ENCODE measurements at regions not wholly inside any gene's neighbourhood (a gene's known extent, or its start where the extent isn't known, plus 50 kb on each side); places are given as distances from the start of the nearest gene placed in this dataset.

DNA sequence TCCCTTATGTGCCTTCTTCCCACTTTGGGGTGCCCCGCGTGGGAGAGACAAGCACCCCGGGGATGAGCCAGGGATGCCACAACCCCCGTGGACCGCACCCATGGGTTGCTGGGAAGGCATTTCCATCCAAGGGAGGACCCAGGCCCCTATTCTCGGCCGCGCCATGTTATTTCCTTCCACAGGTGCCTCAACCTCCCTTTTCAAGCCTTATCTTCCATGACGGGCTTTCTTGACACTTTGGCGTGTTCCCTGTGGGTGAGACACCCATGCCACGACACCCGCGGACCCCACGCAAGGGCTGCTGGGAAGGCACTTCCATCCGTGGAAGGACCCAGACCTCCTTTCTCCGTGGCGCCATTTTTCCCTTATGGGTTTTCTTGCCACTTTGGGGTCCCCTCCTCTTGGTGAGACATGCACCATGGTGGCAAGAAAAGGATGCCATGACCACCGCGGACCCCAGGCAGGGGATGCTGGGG is 269.2 kb downstream of the ALG10 start:
- DNase-seq (ENCODE audit: low spot score) = no peak

DNA sequence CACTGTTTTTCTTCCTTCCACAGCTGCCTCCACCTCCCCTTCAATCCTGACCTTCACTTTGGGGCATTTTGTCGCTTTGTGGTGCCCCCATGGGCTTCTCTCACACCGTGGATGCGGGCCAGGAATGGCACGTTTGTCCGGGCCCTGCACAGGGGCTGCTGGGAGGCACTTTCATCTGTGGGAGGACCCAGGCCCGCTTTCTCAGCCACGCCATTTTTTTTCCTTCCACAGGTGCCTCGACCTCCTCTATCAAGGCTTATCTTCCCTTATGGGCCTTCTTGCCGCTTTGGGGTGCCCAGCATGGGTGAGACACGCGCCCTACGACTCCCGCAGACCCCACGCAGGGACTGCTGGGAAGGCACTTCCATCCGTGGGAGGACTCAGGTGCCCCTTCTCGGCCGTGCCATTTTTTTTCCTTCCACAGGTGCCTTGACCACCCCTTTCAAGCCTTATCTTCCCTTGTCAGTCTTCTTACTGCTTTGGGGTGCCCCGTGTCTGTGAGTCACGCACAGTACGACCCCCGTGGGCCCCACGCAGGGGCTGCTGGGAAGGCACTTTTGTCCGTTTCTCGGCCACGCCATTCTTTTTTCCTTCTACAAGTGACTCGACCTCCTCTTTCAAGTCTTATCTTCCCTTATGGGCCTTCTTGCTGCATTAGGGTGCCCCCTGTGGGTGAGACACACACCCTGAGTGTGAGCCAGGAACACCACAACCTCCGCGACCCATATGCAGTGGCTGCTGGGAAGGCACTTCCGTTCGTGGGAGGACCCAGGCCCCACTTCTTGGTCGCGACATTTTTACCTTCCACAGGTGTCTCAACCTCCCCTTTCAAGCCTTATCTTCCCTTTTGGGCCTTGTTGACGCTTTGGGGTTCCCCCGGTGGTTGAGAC is 270.7 kb downstream of the ALG10 start:
- DNase-seq (ENCODE audit: low spot score) = no peak

DNA sequence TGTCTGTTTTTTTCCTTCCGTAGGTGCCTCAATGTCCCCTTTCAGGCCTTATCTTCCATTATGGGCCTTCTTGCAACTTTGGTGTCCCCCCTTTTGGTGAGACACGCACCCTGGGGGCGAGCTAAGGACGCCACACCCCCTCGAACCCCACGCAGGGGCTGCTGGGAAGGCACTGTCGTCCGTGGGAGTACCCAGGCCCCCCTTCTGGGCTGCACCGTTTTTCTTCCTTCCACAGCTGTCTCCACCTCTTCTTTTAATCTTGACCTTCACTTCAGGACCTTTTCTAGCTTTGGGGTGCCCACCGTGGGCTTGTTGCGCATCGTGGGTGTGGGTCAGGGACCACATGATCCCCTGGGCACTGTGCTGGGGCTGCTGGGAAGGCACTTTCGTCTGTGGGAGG is 271.8 kb downstream of the ALG10 start:
- no peak for DNase-seq (ENCODE audit: low spot score)

DNA sequence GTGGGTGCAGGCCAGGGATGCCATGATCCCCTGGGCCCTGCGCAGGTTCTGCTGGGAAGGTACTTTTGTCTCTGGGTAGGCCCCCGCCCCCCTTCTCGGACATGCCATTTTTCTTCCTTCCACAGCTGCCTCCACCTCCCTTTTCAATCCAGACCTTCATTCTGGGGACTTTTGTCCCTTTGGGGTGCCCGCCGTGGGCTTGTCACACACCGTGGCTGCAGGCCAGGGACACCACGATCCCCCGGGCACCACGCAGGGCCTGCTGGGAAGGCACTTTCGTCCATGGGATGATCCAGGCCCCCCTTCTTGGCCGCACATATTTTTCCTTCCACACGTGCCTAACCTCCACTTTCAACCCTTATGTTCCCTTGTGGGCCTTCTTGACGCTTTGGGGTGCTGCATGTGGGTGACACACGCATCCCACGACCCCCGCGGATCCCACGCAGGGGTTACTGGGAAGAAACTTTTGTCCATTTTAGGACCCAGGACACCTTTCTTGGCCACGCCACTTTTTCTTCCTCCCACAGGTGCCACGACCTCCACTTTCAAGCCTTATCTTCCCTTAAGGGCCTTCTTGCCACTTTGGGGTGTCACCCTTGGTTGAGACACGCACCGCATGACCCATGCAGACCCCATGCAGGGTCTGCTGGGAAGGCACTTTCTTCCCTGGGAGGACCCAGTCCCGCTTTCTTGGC is 272.5 kb downstream of the ALG10 start:
- no peak for DNase-seq (ENCODE audit: low spot score)

DNA sequence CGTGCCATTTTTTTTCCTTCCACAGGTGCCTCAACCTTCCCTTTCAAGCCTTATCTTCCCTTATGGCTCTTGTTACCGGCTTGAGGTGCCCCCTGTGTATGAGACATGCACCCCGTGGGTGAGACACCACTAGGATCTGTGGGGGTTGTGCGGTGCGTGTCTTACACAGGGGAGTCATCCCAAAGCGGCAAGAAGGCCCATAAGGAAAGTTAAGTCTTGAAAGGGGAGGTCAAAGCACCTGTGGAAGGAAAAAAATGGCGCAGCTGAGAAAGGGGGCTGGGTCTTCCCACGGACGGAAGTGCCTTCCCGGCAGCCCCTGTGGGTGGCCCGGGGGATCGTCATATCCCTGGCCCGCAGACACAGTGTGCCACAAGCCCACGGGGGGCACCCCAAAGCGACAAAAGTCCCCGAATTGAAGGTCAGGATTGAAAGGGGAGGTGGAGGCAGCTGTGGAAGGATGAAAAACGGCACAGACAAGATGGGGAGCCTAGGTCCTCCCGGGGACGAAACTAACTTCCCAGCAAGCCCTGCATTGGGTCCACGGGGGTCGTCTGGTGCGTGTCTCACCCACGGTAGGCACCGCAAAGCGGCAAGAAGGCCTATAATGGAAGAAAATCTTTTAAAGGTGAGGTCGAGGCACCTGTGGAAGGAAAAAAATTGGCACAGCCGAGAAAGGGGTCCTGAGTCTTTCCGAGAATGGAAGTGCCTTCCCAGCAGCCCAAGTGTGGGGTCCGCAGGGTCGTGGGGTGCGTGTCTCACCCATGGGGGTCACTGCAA is 273.3 kb downstream of the ALG10 start:
- no peak for DNase-seq (ENCODE audit: low spot score)

DNA sequence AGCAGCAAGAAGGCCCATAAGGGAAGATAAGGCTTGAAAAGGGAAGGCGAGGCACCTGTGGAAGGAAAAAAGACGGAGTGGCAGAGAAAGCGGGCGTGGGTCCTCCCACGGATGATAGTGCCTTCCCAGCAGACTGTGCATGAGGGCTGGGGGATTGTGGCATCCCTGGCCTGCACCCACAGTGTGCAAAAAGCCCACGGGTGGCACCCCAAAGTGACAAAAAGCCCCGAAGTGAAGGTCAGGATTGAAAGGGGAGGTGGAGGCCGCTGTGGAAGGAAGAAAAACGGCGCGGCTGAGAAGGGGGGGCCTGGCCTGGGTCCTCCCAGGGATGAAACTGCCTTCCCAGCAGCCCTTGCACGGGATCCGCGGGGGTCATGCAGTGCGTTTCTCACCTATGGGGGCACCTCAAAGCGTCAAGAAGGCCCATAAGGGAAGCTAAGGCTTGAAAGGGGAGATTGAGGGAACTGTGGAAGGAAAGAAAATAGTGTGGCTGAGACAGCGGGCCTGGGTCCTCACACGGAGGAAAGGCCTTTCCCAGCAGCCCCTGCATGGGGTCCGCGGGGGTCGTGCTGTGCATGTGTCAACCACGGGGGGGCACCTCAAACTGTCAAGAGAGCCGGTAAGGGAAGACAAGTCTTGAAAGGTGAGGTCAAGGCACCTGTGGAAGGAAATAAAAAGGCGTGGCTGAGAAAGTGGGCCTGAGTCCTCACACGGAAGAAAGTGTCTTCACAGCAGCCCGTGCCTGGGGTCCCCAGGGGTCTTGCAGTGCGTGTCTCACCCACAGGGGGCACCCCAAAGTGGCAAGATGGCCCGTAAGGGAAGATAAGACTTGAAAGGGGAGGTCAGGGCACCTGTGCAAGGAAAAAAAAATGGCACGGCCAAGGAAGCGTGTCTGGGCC is 274.1 kb downstream of the ALG10 start:
- no peak for DNase-seq (ENCODE audit: low spot score)

DNA sequence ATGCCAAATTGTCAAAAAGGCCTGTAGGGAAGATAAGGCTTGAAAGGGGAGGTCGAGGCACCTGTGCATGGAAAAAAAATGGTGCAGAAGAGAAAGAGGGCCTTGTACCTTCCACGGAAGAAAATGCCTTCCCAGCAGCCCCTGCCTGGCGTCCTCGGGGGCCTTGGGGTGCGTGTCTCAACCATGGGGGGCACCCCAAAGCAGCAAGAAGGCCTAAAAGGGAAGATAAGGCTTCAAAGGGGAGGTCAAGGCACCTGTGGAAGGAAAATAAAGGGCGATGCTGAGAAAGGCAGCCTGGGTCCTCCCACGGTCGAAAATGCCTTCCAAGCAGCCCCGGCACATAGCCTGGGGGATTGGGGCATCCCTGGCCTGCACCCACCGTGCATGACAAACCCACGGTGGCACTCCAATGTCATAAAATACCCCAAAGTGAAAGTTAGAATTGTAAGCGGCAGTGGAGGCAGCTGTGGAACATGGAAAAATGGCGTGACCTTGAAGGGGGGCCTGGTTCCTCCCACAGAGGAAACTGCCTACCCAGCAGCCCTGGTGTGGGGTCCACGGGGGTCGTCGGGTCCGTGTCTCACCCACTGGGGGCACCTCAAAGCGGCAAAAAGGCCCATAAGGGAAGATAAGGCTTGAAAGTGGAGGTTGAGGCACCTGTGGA is 275.0 kb downstream of the ALG10 start:
- DNase-seq (ENCODE audit: low spot score) = no peak

DNA sequence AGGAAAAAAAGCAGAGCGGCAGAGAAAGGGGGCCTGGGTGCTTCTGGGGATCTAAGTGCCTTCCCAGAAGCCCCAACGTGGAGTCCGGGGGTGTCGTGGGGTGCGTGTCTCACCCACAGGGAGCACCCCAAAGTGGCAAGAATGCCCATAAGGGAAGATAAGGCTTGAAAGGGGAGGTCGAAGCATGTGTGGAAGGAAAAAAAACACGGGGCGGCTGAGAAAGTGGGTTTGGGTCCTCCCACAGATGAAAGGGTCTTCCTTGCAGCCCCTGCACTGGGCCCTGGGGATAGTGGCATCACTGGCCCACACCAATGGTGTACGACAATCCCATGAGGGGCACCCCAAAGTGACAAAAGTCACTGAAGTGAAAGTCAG is 275.5 kb downstream of the ALG10 start:
- DNase-seq (ENCODE audit: low spot score) = no peak

DNA sequence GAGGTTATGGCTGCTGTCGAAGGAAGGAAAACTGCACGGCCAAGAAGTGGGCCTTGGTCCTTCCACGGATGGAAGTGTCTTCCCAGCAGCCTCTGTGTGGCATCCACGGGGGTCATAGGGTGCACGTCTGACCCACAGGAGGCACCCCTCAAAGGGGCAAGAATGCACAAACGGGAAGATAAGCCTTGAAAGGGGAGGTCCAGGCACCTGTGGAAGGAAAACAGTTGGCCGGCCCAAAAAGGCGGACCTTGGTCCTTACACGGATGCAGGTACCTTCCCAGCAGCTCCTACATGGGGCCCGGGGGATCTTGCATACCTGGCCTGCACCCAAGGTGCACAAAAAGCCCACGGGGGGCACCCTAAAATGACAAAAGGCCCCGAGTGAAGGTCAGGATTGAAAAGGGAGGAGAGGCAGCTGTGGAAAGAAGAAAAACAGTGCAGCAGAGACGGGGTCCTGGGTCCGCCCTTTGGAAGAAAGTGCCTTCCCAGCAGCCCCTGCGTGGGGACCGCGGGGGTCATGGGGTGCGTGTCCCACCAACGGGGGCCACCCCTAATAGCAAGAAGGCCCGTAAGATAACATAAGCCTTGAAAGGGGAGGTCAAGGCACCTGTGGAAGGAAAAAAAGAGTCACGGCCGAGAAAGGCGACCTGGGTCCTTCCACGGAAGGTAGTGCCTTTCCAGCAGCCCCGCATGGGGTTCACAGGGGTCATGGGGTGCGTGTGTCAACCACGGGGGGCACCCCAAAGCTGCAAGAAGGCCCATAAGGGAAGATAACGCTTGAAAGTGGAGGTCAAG is 276.1 kb downstream of the ALG10 start:
- no peak for DNase-seq (ENCODE audit: low spot score)

DNA sequence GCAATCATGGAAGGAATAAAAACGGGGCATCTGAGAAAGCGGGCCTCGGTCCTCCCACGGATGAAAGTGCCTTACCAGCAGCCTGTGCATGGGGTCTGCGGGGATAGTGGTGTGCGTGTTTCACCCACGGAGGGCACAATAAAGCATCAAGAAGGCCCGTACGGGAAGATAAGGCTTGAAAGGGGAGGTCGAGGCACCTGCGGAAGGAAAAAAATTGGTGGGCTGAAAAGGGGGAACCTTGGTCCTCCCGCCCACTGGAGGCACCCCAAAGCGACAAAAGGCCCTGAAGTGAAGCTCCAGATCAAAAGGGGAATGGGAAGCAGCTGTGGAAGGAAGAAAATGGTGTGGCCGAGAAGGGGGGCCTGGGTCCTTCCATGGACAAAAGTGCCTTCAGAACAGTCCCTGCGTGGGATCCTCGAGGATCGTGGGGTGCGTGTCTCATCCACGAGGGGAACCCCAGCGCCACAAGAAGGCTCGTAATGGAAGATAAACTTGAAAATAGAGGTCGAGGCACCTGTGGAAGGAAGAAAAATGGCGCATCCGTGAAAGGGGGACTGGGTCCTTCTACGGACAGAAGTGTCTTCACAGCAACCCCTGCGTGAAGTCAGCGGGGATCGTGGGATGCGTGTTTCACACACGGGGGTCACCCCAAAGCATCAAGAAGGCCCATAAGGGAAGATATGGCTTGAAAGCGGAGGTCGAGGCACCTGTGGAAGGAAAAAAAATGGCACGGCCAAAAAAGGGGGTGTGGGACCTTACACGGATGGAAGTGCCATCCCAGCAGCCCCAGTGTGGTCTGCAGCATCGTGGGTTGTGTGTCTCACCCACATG is 276.9 kb downstream of the ALG10 start:
- DNase-seq (ENCODE audit: low spot score) = no peak

DNA sequence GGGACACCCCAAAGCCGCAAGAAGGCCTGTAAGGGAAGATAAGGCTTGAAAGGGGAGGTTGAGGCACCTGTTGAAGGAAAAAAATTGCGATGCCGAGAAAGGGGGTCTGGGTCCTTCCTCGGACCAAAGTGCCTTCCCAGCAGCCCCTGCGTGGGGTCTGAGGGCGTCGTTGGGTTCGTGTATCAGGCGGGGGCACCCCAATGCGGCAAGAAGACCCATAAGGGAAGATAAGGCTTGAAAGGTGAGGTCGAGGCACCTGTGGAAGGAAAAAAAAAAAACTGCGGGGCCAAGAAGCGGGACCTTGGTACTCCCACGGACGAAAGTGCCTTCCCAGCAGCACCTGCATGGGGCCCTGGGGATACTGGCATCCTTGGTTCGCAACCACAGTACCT is 277.5 kb downstream of the ALG10 start:
- no peak for DNase-seq (ENCODE audit: low spot score)

DNA sequence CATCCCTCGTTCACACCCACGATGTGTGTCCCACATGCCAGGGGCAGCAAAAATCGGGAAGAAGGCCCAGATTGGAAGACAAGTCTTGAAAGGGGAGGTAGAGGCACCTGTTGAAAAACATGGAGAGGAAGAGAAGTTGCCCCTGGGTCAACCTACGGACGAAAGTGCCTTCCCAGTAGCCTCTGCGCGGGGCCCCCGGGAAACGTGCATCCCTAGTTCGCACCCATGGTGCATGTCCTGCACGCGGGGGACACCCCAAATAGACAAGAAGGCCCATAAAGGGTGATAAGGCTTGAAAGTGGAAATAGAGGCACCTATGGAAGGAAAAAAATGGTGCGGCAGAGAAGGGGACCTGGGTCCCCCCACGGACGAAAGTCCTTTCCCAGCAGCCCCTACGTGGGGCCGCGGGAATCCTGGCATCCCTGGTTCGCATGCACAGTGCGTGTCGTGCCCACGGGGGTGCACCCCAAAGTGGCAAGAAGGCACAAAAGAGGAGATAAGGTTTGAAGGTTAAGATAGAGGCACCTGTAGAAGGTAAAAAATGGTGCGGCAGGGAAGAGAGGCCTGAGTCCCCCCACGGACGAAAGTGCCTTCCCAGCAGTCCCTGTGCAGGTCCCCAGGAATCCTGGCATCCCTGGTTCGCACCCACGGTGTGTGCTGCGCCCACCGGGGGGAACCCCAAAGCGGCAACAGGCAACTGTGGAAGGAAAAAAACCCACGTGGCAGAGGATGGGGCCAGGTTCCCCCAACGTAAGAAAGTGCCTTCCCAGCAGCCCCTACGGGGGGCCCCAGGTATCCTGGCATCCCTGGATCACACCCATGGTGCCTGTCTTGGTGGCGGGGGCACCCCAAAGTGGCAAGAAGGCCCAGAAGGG is 278.3 kb downstream of the ALG10 start:
- DNase-seq (ENCODE audit: low spot score) = no peak

DNA sequence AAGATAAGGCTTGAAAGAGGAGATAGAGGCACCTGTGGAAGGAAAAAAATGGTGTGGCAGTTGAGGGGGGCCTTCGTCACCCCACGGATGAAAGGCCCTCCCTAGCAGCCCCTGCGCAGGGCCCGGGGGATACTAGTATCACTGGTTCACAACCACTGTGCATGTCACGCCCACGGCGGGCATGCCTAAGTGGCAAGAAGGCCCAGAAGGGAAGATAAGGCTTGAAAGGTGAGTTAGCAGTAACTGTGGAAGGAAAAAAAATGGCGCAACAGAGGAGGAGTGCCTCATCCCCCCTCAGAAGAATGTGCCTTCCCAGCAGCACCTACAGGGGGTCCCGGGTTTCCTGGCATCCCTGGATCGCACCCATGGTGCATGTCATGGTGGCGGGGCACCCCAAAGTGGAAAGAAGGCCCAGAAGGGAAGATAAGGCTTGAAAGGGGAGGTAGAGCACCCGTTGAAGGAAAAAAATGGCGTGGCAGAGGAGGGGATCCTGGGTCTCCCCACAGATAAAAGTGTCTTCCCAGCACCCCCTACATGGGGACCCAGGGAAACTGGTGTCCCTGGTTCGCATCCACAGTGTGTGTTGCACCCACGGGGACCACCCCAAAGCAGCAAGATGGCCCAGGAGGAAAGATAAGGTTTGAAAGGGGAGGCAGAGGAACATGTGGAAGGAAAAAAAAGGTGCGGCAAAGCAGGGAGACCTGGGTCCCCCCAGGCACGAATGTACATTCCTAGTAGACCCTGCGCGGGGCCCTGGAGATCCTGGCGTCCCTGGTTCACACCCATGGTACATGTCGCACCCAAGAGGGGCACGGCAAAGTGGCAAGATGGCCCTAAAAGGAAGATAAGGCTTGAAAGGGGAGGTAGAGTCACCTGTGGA is 279.2 kb downstream of the ALG10 start:
- no peak for DNase-seq (ENCODE audit: low spot score)

DNA sequence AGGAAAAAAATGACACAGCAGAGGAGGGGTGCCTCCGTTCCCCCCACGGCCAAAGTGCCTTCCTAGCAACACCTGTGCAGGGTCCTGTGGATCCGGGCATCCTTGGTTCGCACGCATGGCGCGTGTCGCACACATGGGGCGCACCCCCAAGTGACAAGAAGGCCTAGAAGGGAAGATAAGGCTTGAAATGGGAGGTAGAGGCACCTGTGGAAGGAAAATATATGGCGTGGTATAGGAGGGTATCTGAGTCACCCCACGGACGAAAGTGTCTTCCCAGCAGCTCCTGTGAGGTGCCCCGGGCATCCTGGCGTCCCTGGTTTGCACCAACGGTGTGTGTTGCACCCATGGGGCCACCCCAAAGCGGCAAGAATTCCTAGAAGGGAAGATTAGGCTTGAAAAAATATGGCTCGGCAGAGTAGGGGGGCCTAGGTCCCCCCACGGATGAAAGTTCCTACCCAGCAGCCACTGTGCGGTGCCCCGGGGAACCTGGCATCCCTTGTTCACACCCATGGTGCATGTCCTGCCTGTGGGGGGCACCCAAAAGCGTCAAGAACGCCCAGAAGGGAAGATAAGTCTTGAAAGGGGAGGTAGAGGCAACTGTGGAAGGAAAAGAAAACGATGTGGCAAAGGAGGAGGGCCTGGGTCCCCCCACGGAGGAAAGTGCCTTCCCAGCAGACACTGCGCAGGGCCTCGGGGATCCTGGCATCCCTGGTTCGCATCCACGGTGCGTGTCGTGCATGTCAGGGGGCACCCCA is 280.0 kb downstream of the ALG10 start:
- DNase-seq (ENCODE audit: low spot score) = no peak

DNA sequence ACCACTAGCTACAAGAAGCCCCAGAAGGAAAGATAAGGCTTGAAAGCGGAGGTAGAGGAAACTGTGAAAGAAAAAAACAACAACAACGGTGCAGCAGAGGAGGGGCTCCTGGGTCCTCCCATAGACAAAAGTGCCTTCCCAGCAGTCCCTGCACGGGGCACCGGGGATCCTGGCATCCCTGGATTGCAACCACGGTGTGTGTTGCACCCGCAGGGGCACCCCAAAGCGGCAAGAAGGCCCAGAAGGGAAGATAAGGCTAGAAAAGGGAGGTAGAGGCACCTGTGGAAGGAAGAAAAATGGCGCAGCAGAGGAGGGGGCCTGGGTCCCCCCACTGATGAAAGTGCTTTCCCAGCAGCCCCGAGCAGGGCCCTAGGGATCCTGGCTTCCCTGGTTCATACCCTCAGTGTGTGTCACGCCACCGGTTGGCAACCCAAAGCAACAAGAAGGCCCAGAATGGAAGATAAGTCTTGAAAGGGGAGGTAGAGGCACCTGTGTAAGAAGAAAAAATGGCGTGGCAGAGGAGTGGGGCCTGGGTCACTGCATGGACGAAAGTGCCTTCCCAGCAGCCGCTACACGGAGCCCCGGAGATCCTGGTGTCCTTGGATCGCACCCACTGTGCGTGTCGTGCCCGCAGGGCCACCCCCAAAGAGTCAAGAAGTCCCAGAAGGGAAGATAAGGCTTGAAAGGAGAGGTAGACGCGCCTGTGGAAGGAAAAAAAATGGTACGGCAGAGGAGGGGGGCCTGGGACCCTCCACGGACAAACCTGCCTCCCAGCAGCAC is 281.0 kb downstream of the ALG10 start:
- DNase-seq (ENCODE audit: low spot score) = no peak

DNA sequence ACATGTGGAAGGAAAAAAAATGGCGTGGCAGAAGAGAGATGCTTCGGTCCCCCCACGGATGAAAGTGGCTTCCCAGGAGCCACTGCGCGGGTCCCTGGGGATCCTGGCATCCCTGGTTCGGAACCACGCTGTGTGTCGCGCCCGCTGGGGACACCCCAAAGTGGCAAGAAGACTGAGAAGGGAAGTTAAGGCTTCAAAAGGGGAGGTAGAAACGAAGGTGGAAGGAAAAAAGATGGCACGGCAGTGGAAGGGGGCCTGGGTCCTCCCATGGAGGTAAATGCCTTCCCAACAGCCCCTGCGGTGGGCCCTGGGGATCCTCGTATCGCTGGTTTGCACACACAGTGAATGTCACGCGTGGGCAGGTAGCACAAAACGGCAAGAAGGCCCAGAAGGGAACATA is 281.7 kb downstream of the ALG10 start:
- no peak for DNase-seq (ENCODE audit: low spot score)
